MM.1S (cell line): ENCODE measurements at regions not wholly inside any gene's neighbourhood (a gene's known extent, or its start where the extent isn't known, plus 50 kb on each side); places are given as distances from the start of the nearest gene placed in this dataset.

Experiments
- DNase-seq: peaks from one replicate; pipeline ENCODE4 v3.0.0-alpha.2; 2015
- H2AFZ ChIP-seq: fragments of 300-600 bp; sonication (generic); 2 replicates; pipeline ENCODE4 v1.6.0; 2016; ENCODE audit warnings: antibody characterized with exemption, low read length
- H3F3A ChIP-seq: fragments of 300-600 bp; sonication (generic); 2 replicates; pipeline ENCODE4 v1.6.1; 2016; ENCODE audit warnings: mild to moderate bottlenecking, antibody characterized with exemption, low read length, moderate library complexity, mixed read lengths; ENCODE audit not compliant: insufficient read depth
- H3K27ac ChIP-seq: fragments of 300-600 bp; sonication (generic); 2 replicates; pipeline ENCODE4 v1.5.1; 2016; ENCODE audit warnings: mild to moderate bottlenecking, low read length
- H3K27me3 ChIP-seq: fragments of 300-600 bp; sonication (generic); replicated peaks from 2 replicates; pipeline ENCODE4 v1.6.0; 2016; ENCODE audit warnings: low read length; ENCODE audit not compliant: insufficient read depth
- H3K36me3 ChIP-seq: fragments of 300-600 bp; sonication (generic); replicated peaks from 2 replicates; pipeline ENCODE4 v1.6.1; 2016; ENCODE audit warnings: mild to moderate bottlenecking, low read length, mixed read lengths; ENCODE audit not compliant: insufficient read depth
- H3K4me1 ChIP-seq: fragments of 300-600 bp; sonication (generic); 2 replicates; pipeline ENCODE4 v1.6.1; 2016; ENCODE audit warnings: low read length, mixed read lengths
- H3K4me2 ChIP-seq: fragments of 300-600 bp; sonication (generic); 2 replicates; pipeline ENCODE4 v1.6.0; 2016; ENCODE audit warnings: low read depth, low read length
- H3K4me3 ChIP-seq: fragments of 300-600 bp; sonication (generic); 2 replicates; pipeline ENCODE4 v1.5.1; 2016; ENCODE audit warnings: low read length, mixed read lengths
- H3K79me2 ChIP-seq: fragments of 300-600 bp; sonication (generic); 2 replicates; pipeline ENCODE4 v1.6.1; 2016; ENCODE audit warnings: mixed run types, low read length, mixed read lengths
- H3K9ac ChIP-seq: fragments of 300-600 bp; sonication (generic); 2 replicates; pipeline ENCODE4 v1.6.1; 2016; ENCODE audit warnings: low read length, mixed read lengths
- H3K9me2 ChIP-seq: fragments of 300-600 bp; sonication (generic); replicated peaks from 2 replicates; pipeline ENCODE4 v1.6.1; 2016; ENCODE audit warnings: mild to moderate bottlenecking, low read length, mixed read lengths; ENCODE audit not compliant: insufficient read depth
- H3K9me3 ChIP-seq: fragments of 300-600 bp; sonication (generic); replicated peaks from 2 replicates; pipeline ENCODE4 v1.6.1; 2016; ENCODE audit warnings: mild to moderate bottlenecking, low read length, mixed read lengths; ENCODE audit not compliant: insufficient read depth
- H4K20me1 ChIP-seq: fragments of 300-600 bp; sonication (generic); 2 replicates; pipeline ENCODE4 v1.6.1; 2016; ENCODE audit warnings: mild to moderate bottlenecking, low read length, moderate library complexity, mixed read lengths; ENCODE audit not compliant: insufficient read depth
- CTCF ChIP-seq: fragments of 300-600 bp; sonication (generic); IDR thresholded peaks from 2 replicates; pipeline ENCODE4 v1.5.1; 2016; ENCODE audit warnings: antibody characterized with exemption, low read length, mixed read lengths
- EZH2 ChIP-seq: fragments of 300-600 bp; sonication (generic); optimal IDR thresholded peaks from 2 replicates; pipeline ENCODE3; 2017; ENCODE audit warnings: low read depth, mild to moderate bottlenecking, antibody characterized with exemption, low read length, mixed read lengths
- EZH2phosphoT487 ChIP-seq: fragments of 300-600 bp; sonication (generic); IDR thresholded peaks from 2 replicates; pipeline ENCODE4 v1.6.1; 2018; ENCODE audit warnings: antibody characterized with exemption, low read length

GRCh38 chr12:86376052-86376451, 119.9 kb upstream of the MGAT4C start:
- DNase-seq = no peak
- no peaks in the 10 kb centered on the region for H3F3A ChIP-seq

DNA sequence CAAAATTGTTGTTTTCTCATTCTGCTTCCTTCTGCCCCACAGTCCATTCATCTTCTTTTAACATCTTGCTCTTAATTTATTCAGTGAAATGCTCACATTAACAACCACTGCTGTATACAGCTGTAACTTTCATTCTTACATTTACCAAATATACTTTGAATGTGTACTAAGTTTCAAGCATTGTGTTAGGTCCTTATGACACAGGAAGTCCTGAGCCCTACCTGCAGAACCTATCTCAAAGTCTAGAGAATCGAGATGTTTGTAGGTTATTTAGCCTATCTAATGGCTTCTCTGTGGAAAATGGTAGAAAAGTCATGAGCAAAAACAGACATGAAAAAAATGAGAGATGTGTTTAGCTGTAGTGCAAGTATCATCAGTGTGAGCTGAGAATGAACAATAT, 117.6 kb upstream of the MGAT4C start:
- H2AFZ ChIP-seq = no peak overlapping the region

More at GRCh38 chr12:86376052-86376451, 119.9 kb upstream of the MGAT4C start:
- Histone ChIP-seq H3K27me3 (no peaks in the 10 kb centered on the region), H3K9me2 (no peaks in the 10 kb centered on the region), H3K9me3 (no peaks in the 10 kb centered on the region), H3K9ac (no peak overlapping the region), H3K27ac (no peak overlapping the region), H2AFZ (no peak overlapping the region), H3K4me3 (no peak overlapping the region), H3K79me2 (no peaks in the 10 kb centered on the region), H3K4me2 (no peak overlapping the region), H3K36me3 (no peaks in the 10 kb centered on the region), H3K4me1 (no peaks in the 10 kb centered on the region), H4K20me1 (no peaks in the 10 kb centered on the region)
- TF ChIP-seq CTCF (no peak), EZH2phosphoT487 (no peak), EZH2 (no peak)

GRCh38 chr12:86367137-86367536, 110.9 kb upstream of the MGAT4C start:
- H3F3A ChIP-seq = no peaks in the 10 kb centered on the region
- H3K27ac ChIP-seq = no peak overlapping the region
- no peaks in the 10 kb centered on the region for H4K20me1 ChIP-seq
- no peaks in the 10 kb centered on the region for H3K27me3 ChIP-seq
- H3K36me3 ChIP-seq = no peaks in the 10 kb centered on the region
- no peak overlapping the region for H2AFZ ChIP-seq
- H3K9me2 ChIP-seq = no peaks in the 10 kb centered on the region
- DNase-seq = no peak
- H3K9ac ChIP-seq = no peak overlapping the region
- no peak overlapping the region for H3K4me2 ChIP-seq
- no peaks in the 10 kb centered on the region for H3K9me3 ChIP-seq
- no peaks in the 10 kb centered on the region for H3K79me2 ChIP-seq
- H3K4me1 ChIP-seq = no peaks in the 10 kb centered on the region
- no peak overlapping the region for H3K4me3 ChIP-seq
- no peak for TF ChIP-seq EZH2phosphoT487
- no peak for TF ChIP-seq CTCF
- TF ChIP-seq EZH2 = no peak

More for the DNA sequence above, 117.6 kb upstream of the MGAT4C start:
- H3K4me2 ChIP-seq = 0 out of 2 replicates have a peak overlapping the region, but pooled peaks have one; percentile 14
- no peaks in the 10 kb centered on the region for H3K36me3 ChIP-seq
- H3K4me1 ChIP-seq = no peaks in the 10 kb centered on the region
- peak; percentile 15 for DNase-seq
- no peaks in the 10 kb centered on the region for H3K27me3 ChIP-seq
- H3K4me3 ChIP-seq = no peak overlapping the region
- no peaks in the 10 kb centered on the region for H4K20me1 ChIP-seq
- no peak overlapping the region for H3K9ac ChIP-seq
- no peaks in the 10 kb centered on the region for H3K79me2 ChIP-seq
- no peak overlapping the region for H3K27ac ChIP-seq
- H3K9me2 ChIP-seq = no peaks in the 10 kb centered on the region
- TF ChIP-seq EZH2 (no peak), EZH2phosphoT487 (no peak), CTCF (no peak)
- no peaks in the 10 kb centered on the region for H3K9me3 ChIP-seq
- no peaks in the 10 kb centered on the region for H3F3A ChIP-seq
